Activated naive CD8-positive, alpha-beta T cell treated with anti-CD3 and anti-CD28 coated beads, Interleukin-2, amount 50 U/mL, for 24 hours (primary cell): ENCODE measurements at regions not wholly inside any gene's neighbourhood (a gene's known extent, or its start where the extent isn't known, plus 50 kb on each side); places are given as distances from the start of the nearest gene placed in this dataset.
"Not testable (repeated sequence)": the region's sequence is repeated elsewhere in the genome, so short reads cannot be mapped to it uniquely, and the experiment has no call there.

Experiments
- ATAC-seq: fragments of 150-1000 bp; cut with Tn5 transposase; one replicate; pipeline ENCODE4 v1.10.0; 2021
- DNase-seq: peaks from one replicate; pipeline ENCODE4 v3.0.0; 2021
- H3K27ac Mint-ChIP-seq: one replicate; pipeline ENCODE4 v1.8.0; 2021; ENCODE audit warnings: mild to moderate bottlenecking, mixed read lengths
- H3K27me3 Mint-ChIP-seq: one replicate; pipeline ENCODE4 v1.8.0; 2021; ENCODE audit warnings: mixed read lengths
- H3K36me3 Mint-ChIP-seq: one replicate; pipeline ENCODE4 v1.8.0; 2021; ENCODE audit warnings: low read depth, mixed read lengths
- H3K4me1 Mint-ChIP-seq: one replicate; pipeline ENCODE4 v1.8.0; 2021; ENCODE audit warnings: mixed read lengths
- H3K4me3 Mint-ChIP-seq: one replicate; pipeline ENCODE4 v1.8.0; 2021; ENCODE audit warnings: mild to moderate bottlenecking, moderate library complexity, mixed read lengths
- H3K9me3 Mint-ChIP-seq: one replicate; pipeline ENCODE4 v1.8.0; 2021; ENCODE audit warnings: mixed read lengths

DNA sequence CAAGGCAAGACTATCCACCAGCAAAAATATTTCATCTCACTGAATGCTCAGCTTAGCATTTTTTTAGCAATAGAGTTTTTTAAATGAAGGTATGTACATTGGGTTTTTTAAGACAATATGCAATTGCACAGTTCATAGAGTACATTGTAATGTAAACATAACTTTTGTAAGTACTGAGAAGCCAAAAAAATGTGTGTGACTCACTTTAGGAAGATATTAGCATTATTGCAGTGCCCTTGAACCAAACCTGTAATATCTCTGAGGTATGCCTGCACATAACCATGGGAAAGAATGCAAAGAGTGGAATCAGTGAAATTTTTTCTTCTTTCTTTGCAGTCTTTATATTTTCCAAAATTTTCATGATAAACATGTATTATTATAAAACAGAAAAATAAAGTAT is 1533.3 kb upstream of the WWC1 start:
- no peak for DNase-seq
- Mint-ChIP-seq H3K4me3 (no peak overlapping the region), H3K36me3 (no peaks in the 10 kb centered on the region), H3K27ac (no peak overlapping the region), H3K27me3 (no peaks in the 10 kb centered on the region), H3K9me3 (peaks cover 4% of the 10 kb centered on the region), H3K4me1 (no peaks in the 10 kb centered on the region)
- no peak for ATAC-seq

DNA sequence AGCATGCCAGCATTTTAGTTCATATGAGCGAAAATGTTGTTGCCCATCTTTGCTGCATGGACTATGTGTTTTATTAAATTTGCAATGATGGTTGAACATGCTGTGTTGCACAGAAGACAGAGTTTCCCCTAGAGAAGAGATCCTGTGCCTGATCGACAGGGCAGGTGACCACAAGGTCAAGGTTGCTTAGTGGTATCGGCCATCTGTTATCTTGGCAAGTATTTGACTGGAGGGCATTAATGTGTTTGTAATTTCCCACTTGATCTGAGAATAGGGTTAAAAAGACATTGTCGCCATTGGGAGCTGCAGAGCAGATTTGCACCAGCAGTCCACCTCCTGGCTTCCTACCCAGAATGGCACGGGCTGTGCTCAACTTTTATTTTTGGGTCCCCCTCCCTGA is 1523.6 kb upstream of the WWC1 start:
- Mint-ChIP-seq H3K27ac (no peak overlapping the region), H3K9me3 (peaks cover 19% of the 10 kb centered on the region)

DNA sequence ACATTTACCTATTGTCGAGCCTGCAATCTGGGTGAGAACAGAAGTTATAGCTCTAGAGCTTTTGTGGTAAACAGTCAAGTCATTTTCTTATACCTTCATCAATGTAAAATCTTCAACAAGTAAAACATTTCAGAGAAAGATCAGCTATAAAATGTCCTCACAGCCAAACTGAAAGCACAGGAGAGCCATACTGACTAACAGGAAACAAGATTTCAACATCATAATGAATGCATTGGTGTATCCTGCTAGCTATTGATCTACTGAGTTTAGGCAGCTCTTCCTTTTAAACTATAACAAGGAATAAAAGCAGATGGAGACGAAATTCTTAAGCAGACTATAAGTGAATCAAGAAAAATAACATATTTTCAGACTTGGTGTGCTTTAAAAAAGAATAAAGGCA is 1522.9 kb upstream of the WWC1 start:
- DNase-seq (no peak), ATAC-seq (no peak)
- Mint-ChIP-seq H3K4me1 (no peaks in the 10 kb centered on the region), H3K27me3 (no peaks in the 10 kb centered on the region), H3K4me3 (no peak overlapping the region), H3K36me3 (no peaks in the 10 kb centered on the region), H3K27ac (no peak overlapping the region), H3K9me3 (peaks cover 19% of the 10 kb centered on the region)

More for the DNA sequence above, 1523.6 kb upstream of the WWC1 start:
- no peak overlapping the region for H3K4me3 Mint-ChIP-seq
- DNase-seq (no peak), ATAC-seq (no peak)
- no peaks in the 10 kb centered on the region for H3K4me1 Mint-ChIP-seq
- no peaks in the 10 kb centered on the region for H3K36me3 Mint-ChIP-seq
- no peaks in the 10 kb centered on the region for H3K27me3 Mint-ChIP-seq

DNA sequence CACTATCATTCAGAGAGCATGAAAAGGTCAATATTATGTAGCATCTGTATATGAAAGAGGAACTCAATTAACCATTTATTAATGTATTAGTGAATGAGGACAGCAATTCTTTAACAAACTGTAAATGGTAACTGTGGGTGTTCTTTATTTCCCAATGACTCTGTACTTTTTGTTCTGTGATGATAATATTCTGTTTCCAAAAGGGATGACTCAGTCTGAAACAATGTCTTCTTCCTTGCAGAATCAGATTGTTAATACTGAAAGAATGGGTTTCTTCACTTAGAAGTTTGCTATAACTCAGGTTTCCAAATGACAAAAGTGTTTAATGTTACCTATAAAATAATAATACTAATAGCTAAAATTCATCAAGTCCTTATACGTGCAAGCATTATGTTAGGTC is 1518.7 kb upstream of the WWC1 start:
- H3K27me3 Mint-ChIP-seq: no peaks in the 10 kb centered on the region
- no peak for ATAC-seq
- no peak overlapping the region for H3K4me3 Mint-ChIP-seq
- no peaks in the 10 kb centered on the region for H3K36me3 Mint-ChIP-seq
- H3K27ac Mint-ChIP-seq: no peak overlapping the region
- no peaks in the 10 kb centered on the region for H3K4me1 Mint-ChIP-seq
- peaks cover 20% of the 10 kb centered on the region for H3K9me3 Mint-ChIP-seq
- DNase-seq: no peak

DNA sequence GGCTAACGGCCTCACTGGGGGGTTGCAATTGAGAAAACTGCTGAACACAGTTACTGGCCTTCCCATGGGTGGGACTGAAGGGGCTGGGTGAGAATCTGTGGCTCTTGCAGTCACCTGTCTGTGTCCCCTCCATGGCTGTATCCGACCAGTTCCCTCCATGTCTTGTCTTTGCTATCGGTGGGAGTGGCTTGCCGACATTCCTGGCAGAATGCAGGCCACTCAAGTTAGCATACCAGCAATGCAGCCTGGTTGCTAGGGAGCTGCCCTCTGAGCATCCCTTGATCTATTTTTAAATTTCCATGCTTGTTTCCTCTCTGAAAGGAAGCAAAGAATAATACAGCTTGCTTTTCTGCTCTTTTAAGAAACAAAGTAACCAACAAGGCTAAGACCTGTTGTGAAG is 1509.7 kb upstream of the WWC1 start:
- no peaks in the 10 kb centered on the region for H3K4me1 Mint-ChIP-seq
- no peaks in the 10 kb centered on the region for H3K36me3 Mint-ChIP-seq
- H3K27ac Mint-ChIP-seq: no peak overlapping the region
- ATAC-seq (no peak), DNase-seq (no peak)
- H3K4me3 Mint-ChIP-seq: no peak overlapping the region
- peaks cover 15% of the 10 kb centered on the region for H3K9me3 Mint-ChIP-seq
- H3K27me3 Mint-ChIP-seq: no peaks in the 10 kb centered on the region

DNA sequence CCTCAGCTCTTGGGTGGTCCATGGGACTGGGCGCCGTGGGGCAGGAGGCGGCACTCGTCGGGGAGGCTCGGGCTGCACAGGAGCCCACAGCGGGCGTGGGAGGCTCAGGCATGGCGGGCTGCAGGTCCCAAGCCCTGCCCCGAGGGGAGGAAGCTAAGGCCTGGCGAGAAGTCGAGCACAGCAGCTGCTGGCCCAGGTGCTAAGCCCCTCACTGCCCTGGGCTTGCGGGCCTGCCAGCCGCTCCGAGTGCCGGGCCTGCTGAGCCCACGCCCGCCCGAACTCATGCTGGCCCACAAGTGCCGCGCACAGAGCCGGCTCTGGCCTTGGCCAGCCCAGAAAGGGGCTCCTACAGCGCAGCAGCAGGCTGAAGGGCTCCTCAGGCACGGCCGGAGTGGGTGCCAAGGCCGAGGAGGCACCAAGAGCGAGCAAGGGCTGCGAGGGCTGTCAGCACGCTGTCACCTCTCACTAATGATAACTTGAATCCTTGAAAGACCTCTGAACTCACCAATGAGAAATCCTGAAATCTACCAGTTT is 1506.8 kb upstream of the WWC1 start:
- Mint-ChIP-seq H3K27me3 (no peaks in the 10 kb centered on the region), H3K27ac (no peak overlapping the region), H3K36me3 (no peaks in the 10 kb centered on the region), H3K4me3 (no peak overlapping the region), H3K9me3 (peaks cover 19% of the 10 kb centered on the region), H3K4me1 (no peaks in the 10 kb centered on the region)
- no peak for DNase-seq
- no peak for ATAC-seq

DNA sequence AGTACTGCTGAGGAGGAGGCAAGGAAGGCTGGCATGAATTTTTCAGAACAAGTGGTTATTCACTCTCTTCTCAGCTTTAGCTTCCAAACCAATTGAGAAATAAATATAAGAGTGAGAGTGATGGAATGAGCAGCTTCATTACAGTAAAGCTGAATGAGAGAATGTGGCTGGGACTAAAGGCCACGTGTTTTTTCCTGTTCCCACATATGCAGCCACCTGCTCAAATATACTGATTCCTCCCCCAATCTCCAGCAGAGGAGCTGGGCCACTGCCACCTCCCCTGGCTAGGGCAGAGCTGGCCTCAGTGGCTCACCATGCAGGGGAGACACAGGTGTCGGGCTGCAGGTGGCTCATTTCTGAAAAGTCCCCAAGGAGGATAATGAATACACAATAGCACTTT is 1505.3 kb upstream of the WWC1 start:
- Mint-ChIP-seq H3K9me3 (peaks cover 19% of the 10 kb centered on the region), H3K4me1 (no peaks in the 10 kb centered on the region), H3K27ac (no peak overlapping the region), H3K36me3 (no peaks in the 10 kb centered on the region), H3K27me3 (no peaks in the 10 kb centered on the region), H3K4me3 (no peak overlapping the region)
- DNase-seq (no peak), ATAC-seq (no peak)

GRCh38 chr5:166786889-166787288 is 1504.6 kb upstream of the WWC1 start:
- H3K4me3 Mint-ChIP-seq: no peak overlapping the region
- no peaks in the 10 kb centered on the region for H3K36me3 Mint-ChIP-seq
- no peak overlapping the region for H3K27ac Mint-ChIP-seq
- DNase-seq: no peak
- ATAC-seq: no peak
- peaks cover 19% of the 10 kb centered on the region for H3K9me3 Mint-ChIP-seq
- no peaks in the 10 kb centered on the region for H3K27me3 Mint-ChIP-seq
- H3K4me1 Mint-ChIP-seq: no peaks in the 10 kb centered on the region

DNA sequence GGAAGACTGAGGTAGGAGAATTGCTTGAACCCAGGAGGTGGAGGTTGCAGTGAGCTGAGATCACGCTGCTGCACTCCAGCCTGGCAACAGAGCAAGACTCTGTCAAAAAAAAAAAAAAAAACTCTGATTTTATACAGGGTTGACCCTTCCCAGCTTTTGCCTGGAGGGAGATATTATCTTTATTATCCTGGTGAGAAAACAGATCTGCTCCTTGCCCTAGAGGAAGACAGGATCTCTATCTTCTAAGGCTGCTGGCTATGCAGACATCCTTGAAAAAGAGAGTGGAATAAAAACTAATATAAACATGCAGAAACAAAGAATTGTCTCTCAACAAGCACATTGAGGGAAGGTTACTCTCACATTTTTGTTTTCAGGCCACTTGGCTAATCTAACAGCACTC is 1503.4 kb upstream of the WWC1 start:
- Mint-ChIP-seq H3K27me3 (no peaks in the 10 kb centered on the region), H3K27ac (no peak overlapping the region), H3K9me3 (peaks cover 19% of the 10 kb centered on the region), H3K4me1 (no peaks in the 10 kb centered on the region), H3K4me3 (no peak overlapping the region), H3K36me3 (no peaks in the 10 kb centered on the region)
- ATAC-seq: no peak
- DNase-seq: no peak

- no peaks in the 10 kb centered on the region for H3K36me3 Mint-ChIP-seq
These were observed 1495.7 kb upstream of the WWC1 start for GRCh38 chr5:166795756-166796155.

DNA sequence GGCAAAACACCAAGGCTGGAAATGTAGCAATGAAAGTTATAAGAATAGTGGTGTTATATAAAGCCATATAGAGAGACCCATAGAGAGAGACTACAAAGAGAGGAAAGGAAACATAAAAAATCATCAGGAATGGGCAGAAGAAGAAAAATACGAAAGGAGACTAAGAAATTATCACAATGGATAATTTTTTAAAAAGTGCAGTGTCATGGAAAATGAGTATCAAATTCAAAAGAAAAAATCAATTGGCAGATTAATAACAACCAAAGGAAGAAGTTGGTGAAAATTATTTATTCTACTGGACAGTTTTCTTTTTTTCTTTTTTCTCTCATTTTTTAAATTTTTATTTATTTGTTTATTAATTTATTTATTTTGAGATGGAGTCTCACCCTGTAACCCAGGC is 1488.4 kb upstream of the WWC1 start:
- ATAC-seq: no peak
- Mint-ChIP-seq H3K4me3 (no peak overlapping the region), H3K4me1 (no peaks in the 10 kb centered on the region), H3K9me3 (peaks cover 28% of the 10 kb centered on the region), H3K27ac (no peak overlapping the region), H3K27me3 (no peaks in the 10 kb centered on the region), H3K36me3 (no peaks in the 10 kb centered on the region)
- DNase-seq: no peak

More at GRCh38 chr5:166795756-166796155, 1495.7 kb upstream of the WWC1 start:
- ATAC-seq (no peak), DNase-seq (no peak)
- Mint-ChIP-seq H3K27me3 (no peaks in the 10 kb centered on the region), H3K4me1 (no peaks in the 10 kb centered on the region), H3K27ac (no peak overlapping the region), H3K4me3 (no peak overlapping the region), H3K9me3 (peaks cover 13% of the 10 kb centered on the region)

- not testable (repeated sequence) for ATAC-seq, H3K4me3 Mint-ChIP-seq, H3K4me1 Mint-ChIP-seq, H3K36me3 Mint-ChIP-seq, DNase-seq, H3K27ac Mint-ChIP-seq, H3K27me3 Mint-ChIP-seq
- H3K9me3 Mint-ChIP-seq: peaks cover 24% of the 10 kb centered on the region
These were observed 1487.2 kb upstream of the WWC1 start for GRCh38 chr5:166804223-166804622.

GRCh38 chr5:166804693-166805092 is 1486.8 kb upstream of the WWC1 start:
- peaks cover 24% of the 10 kb centered on the region for H3K9me3 Mint-ChIP-seq
- H3K4me3 Mint-ChIP-seq, ATAC-seq, DNase-seq, H3K4me1 Mint-ChIP-seq, H3K27me3 Mint-ChIP-seq, H3K36me3 Mint-ChIP-seq, H3K27ac Mint-ChIP-seq: not testable (repeated sequence)

DNA sequence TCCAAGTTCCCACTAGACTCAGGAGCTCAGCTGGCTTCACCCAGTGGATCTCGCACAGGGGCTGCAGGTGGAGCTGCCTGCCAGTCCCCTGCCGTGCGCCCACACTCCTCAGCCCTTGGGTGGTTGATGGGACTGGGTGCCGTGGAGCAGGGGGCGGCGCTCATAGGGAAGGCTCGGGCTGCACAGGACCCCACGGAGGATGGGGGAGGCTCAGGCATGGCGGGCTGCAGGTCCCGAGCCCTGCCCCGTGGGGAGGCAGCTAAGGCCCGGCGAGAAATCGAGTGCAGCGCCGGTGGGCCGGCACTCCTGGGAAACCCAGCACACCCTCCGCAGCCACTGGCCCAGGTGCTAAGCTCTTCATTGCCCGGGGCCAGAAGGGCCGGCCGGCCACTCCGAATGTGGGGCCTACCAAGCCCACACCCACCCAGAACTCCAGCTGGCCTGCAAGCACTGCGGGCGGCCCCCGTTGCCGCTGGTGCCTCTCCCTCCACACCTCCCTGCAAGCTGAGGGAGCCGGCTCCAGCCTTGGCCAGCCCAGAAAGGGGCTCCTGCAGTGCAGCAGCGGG is 1481.3 kb upstream of the WWC1 start:
- not testable (repeated sequence) for H3K4me1 Mint-ChIP-seq, ATAC-seq, H3K36me3 Mint-ChIP-seq

GRCh38 chr5:166810721-166811120 is 1480.7 kb upstream of the WWC1 start:
- Mint-ChIP-seq H3K9me3 (peaks cover 20% of the 10 kb centered on the region), H3K4me3 (no peak overlapping the region), H3K27ac (no peak overlapping the region), H3K27me3 (no peaks in the 10 kb centered on the region), H3K4me1 (no peaks in the 10 kb centered on the region), H3K36me3 (no peaks in the 10 kb centered on the region)
- DNase-seq: no peak
- ATAC-seq: no peak

More for the DNA sequence above, 1481.3 kb upstream of the WWC1 start:
- H3K27me3 Mint-ChIP-seq, H3K4me3 Mint-ChIP-seq, H3K27ac Mint-ChIP-seq, DNase-seq: not testable (repeated sequence)
- peaks cover 24% of the 10 kb centered on the region for H3K9me3 Mint-ChIP-seq

DNA sequence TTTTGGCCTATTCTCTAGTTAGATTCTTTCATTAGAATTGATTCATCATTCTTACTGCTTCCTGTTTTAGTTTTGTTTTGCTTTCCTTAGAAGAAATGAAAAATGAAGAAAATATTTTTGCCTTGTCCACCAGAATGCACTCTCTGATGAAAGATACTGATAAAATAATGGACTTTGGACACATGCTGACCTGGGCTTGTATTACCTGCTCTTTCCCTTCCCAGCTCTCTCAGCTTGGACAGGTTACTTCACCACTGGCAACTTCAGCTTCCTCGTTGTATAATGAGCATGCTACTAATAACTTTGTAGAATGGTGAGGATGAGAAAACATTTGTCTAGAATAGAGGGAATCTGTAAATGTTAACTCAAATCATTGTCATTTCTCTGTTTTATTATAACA is 1468.1 kb upstream of the WWC1 start:
- Mint-ChIP-seq H3K9me3 (peaks cover 12% of the 10 kb centered on the region), H3K4me3 (no peak overlapping the region), H3K27ac (no peak overlapping the region), H3K27me3 (no peaks in the 10 kb centered on the region), H3K36me3 (no peaks in the 10 kb centered on the region), H3K4me1 (no peaks in the 10 kb centered on the region)
- DNase-seq: no peak
- ATAC-seq: no peak
